ENCODE measurements at regions not wholly inside any gene's neighbourhood (a gene's known extent, or its start where the extent isn't known, plus 50 kb on each side); places are given as distances from the start of the nearest gene placed in this dataset.

- H3K4me3 ChIP-seq (ENCODE audit: low read length, poor library complexity, severe bottlenecking) = no peak overlapping the region
- no peaks in the 10 kb centered on the region for H4K20me1 ChIP-seq (ENCODE audit: insufficient read depth, low read length, poor library complexity, severe bottlenecking)
- H3K9ac ChIP-seq (ENCODE audit: low read depth, low read length, poor library complexity, severe bottlenecking) = no peak overlapping the region
- no peaks in the 10 kb centered on the region for H3K27me3 ChIP-seq (ENCODE audit: insufficient read depth, low read length, poor library complexity, severe bottlenecking)
- H3F3A ChIP-seq (ENCODE audit: low read depth) = no peaks in the 10 kb centered on the region; the same call in 1 of the 2 replicates
- H3K4me1 ChIP-seq (ENCODE audit: insufficient read depth, low read length, poor library complexity, severe bottlenecking) = no peaks in the 10 kb centered on the region
- no peak overlapping the region for H2AFZ ChIP-seq (ENCODE audit: low read length)
- no peaks in the 10 kb centered on the region for H3K9me2 ChIP-seq (replicated peaks; ENCODE audit: low read depth, low read length)
- H3K36me3 ChIP-seq (ENCODE audit: insufficient read depth, low read length) = no peaks in the 10 kb centered on the region
- H3K79me2 ChIP-seq (ENCODE audit: insufficient read depth, low read length) = no peaks in the 10 kb centered on the region
- H3K4me2 ChIP-seq (ENCODE audit: low read depth, low read length, poor library complexity, severe bottlenecking) = no peak overlapping the region
- H3K9me3 ChIP-seq (ENCODE audit: insufficient read depth, low read depth, low read length) = no peaks in the 10 kb centered on the region
- no peak for TF ChIP-seq EZH2phosphoT487 (IDR thresholded peaks at IDR 0.05; ENCODE audit: borderline replicate concordance)
- TF ChIP-seq, protein P1, sequence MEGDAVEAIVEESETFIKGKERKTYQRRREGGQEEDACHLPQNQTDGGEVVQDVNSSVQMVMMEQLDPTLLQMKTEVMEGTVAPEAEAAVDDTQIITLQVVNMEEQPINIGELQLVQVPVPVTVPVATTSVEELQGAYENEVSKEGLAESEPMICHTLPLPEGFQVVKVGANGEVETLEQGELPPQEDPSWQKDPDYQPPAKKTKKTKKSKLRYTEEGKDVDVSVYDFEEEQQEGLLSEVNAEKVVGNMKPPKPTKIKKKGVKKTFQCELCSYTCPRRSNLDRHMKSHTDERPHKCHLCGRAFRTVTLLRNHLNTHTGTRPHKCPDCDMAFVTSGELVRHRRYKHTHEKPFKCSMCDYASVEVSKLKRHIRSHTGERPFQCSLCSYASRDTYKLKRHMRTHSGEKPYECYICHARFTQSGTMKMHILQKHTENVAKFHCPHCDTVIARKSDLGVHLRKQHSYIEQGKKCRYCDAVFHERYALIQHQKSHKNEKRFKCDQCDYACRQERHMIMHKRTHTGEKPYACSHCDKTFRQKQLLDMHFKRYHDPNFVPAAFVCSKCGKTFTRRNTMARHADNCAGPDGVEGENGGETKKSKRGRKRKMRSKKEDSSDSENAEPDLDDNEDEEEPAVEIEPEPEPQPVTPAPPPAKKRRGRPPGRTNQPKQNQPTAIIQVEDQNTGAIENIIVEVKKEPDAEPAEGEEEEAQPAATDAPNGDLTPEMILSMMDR (conservative IDR thresholded peaks at IDR 0.05; ENCODE audit: low read length) = no peak
Observed at GRCh38 chr1:195045072-195045471, 1563.2 kb downstream of the KCNT2 start.

- H3K4me2 ChIP-seq (ENCODE audit: low read depth, low read length, poor library complexity, severe bottlenecking) = no peak overlapping the region
- no peaks in the 10 kb centered on the region for H3K79me2 ChIP-seq (ENCODE audit: insufficient read depth, low read length)
- peaks cover 5% of the 10 kb centered on the region; the same call in 1 of the 2 replicates for H3K9me3 ChIP-seq (ENCODE audit: insufficient read depth, low read depth, low read length)
- H3K4me1 ChIP-seq (ENCODE audit: insufficient read depth, low read length, poor library complexity, severe bottlenecking) = no peaks in the 10 kb centered on the region
- H4K20me1 ChIP-seq (ENCODE audit: insufficient read depth, low read length, poor library complexity, severe bottlenecking) = no peaks in the 10 kb centered on the region
- no peak overlapping the region for H3K4me3 ChIP-seq (ENCODE audit: low read length, poor library complexity, severe bottlenecking)
- H3K36me3 ChIP-seq (ENCODE audit: insufficient read depth, low read length) = no peaks in the 10 kb centered on the region
- TF ChIP-seq EZH2phosphoT487 (IDR thresholded peaks at IDR 0.05; ENCODE audit: borderline replicate concordance) = no peak
- TF ChIP-seq, protein P1 (conservative IDR thresholded peaks at IDR 0.05; ENCODE audit: low read length) = no peak
- H3K9me2 ChIP-seq (replicated peaks; ENCODE audit: low read depth, low read length) = no peaks in the 10 kb centered on the region
- no peaks in the 10 kb centered on the region for H3K27me3 ChIP-seq (ENCODE audit: insufficient read depth, low read length, poor library complexity, severe bottlenecking)
- H3K9ac ChIP-seq (ENCODE audit: low read depth, low read length, poor library complexity, severe bottlenecking) = no peak overlapping the region
- no peaks in the 10 kb centered on the region for H3F3A ChIP-seq (ENCODE audit: low read depth)
- no peak overlapping the region for H2AFZ ChIP-seq (ENCODE audit: low read length)
Observed at GRCh38 chr1:195030793-195031192, 1577.4 kb downstream of the KCNT2 start.

GRCh38 chr1:195026792-195027191 lies 1581.4 kb downstream of the KCNT2 start:
- H3F3A ChIP-seq (ENCODE audit: low read depth) = no peaks in the 10 kb centered on the region
- H3K27me3 ChIP-seq (ENCODE audit: insufficient read depth, low read length, poor library complexity, severe bottlenecking) = no peaks in the 10 kb centered on the region
- peaks cover 5% of the 10 kb centered on the region; the same call in 1 of the 2 replicates for H3K9me3 ChIP-seq (ENCODE audit: insufficient read depth, low read depth, low read length)
- H3K36me3 ChIP-seq (ENCODE audit: insufficient read depth, low read length) = no peaks in the 10 kb centered on the region
- H3K9me2 ChIP-seq (replicated peaks; ENCODE audit: low read depth, low read length) = no peaks in the 10 kb centered on the region
- no peak overlapping the region for H3K4me2 ChIP-seq (ENCODE audit: low read depth, low read length, poor library complexity, severe bottlenecking)
- no peak overlapping the region for H3K9ac ChIP-seq (ENCODE audit: low read depth, low read length, poor library complexity, severe bottlenecking)
- H3K4me1 ChIP-seq (ENCODE audit: insufficient read depth, low read length, poor library complexity, severe bottlenecking) = no peaks in the 10 kb centered on the region
- no peak overlapping the region for H3K4me3 ChIP-seq (ENCODE audit: low read length, poor library complexity, severe bottlenecking)
- no peaks in the 10 kb centered on the region for H4K20me1 ChIP-seq (ENCODE audit: insufficient read depth, low read length, poor library complexity, severe bottlenecking)
- TF ChIP-seq EZH2phosphoT487 (IDR thresholded peaks at IDR 0.05; ENCODE audit: borderline replicate concordance) = no peak
- TF ChIP-seq, protein P1 (conservative IDR thresholded peaks at IDR 0.05; ENCODE audit: low read length) = no peak
- no peak overlapping the region for H2AFZ ChIP-seq (ENCODE audit: low read length)
- H3K79me2 ChIP-seq (ENCODE audit: insufficient read depth, low read length) = no peaks in the 10 kb centered on the region

Data from Loucy (cell line).